SK-N-SH treated with all-trans-retinoic acid at 6 μM for 48 hours (cell line): ENCODE measurements at regions not wholly inside any gene's neighbourhood (a gene's known extent, or its start where the extent isn't known, plus 50 kb on each side); places are given as distances from the start of the nearest gene placed in this dataset.

Experiments
- ATAC-seq: fragments of 200-7000 bp; cut with Tn5 transposase; 3 replicates; pipeline ENCODE4 v1.9.1; 2020; ENCODE audit warnings: mild to moderate bottlenecking, moderate library complexity
- ARNTL ChIP-seq: fragments of 450-650 bp; formaldehyde crosslinking; IDR thresholded peaks from 2 replicates; pipeline ENCODE4 v1.5.0; 2020; ENCODE audit warnings: low read depth, mild to moderate bottlenecking, moderate library complexity, borderline replicate concordance
- BACH2 ChIP-seq: fragments of 250-450 bp; sonication (Bioruptor Pico); IDR thresholded peaks from 2 replicates; pipeline ENCODE4 v1.9.0; 2021; ENCODE audit warnings: mild to moderate bottlenecking, borderline replicate concordance
- CREB5 ChIP-seq: fragments of 250-450 bp; sonication (Bioruptor Pico); IDR thresholded peaks from 2 replicates; pipeline ENCODE4 v1.5.1; 2020; ENCODE audit warnings: low read depth, mild to moderate bottlenecking, moderate library complexity
- CSDC2 ChIP-seq: fragments of 250-450 bp; sonication (Bioruptor Pico); IDR thresholded peaks from 2 replicates; pipeline ENCODE4 v1.5.0; 2020; ENCODE audit warnings: mild to moderate bottlenecking, moderate library complexity
- CSRNP3 ChIP-seq: fragments of 250-450 bp; sonication (Bioruptor Pico); IDR thresholded peaks from 2 replicates; pipeline ENCODE4 v1.5.1; 2021; ENCODE audit warnings: mild to moderate bottlenecking, moderate library complexity
- OSR1 ChIP-seq: fragments of 250-450 bp; sonication (Bioruptor Pico); IDR thresholded peaks from 2 replicates; pipeline ENCODE4 v1.8.0; 2022; ENCODE audit warnings: moderate library complexity, mild to moderate bottlenecking, inconsistent platforms
- PATZ1 ChIP-seq: fragments of 250-450 bp; sonication (Bioruptor Pico); IDR thresholded peaks from 2 replicates; pipeline ENCODE4 v1.8.0; 2020; ENCODE audit warnings: mild to moderate bottlenecking, moderate library complexity, borderline replicate concordance
- POU6F1 ChIP-seq: fragments of 250-450 bp; sonication (Bioruptor Pico); IDR thresholded peaks from 2 replicates; pipeline ENCODE4 v1.8.0; 2021; ENCODE audit warnings: low read depth, mild to moderate bottlenecking, moderate library complexity, borderline replicate concordance
- PPARA ChIP-seq: fragments of 250-450 bp; sonication (Bioruptor Pico); IDR thresholded peaks from 2 replicates; pipeline ENCODE4 v1.5.0; 2020; ENCODE audit warnings: mild to moderate bottlenecking, borderline replicate concordance
- RARB ChIP-seq: fragments of 250-450 bp; sonication (Bioruptor Pico); IDR thresholded peaks from 2 replicates; pipeline ENCODE4 v1.8.0; 2021; ENCODE audit warnings: mild to moderate bottlenecking, moderate library complexity
- SNAI2 ChIP-seq: fragments of 250-450 bp; sonication (Bioruptor Pico); IDR thresholded peaks from 2 replicates; pipeline ENCODE4 v1.5.0; 2020; ENCODE audit warnings: mild to moderate bottlenecking, moderate library complexity
- TCF4 ChIP-seq: fragments of 250-450 bp; sonication (Bioruptor Pico); IDR thresholded peaks from 2 replicates; pipeline ENCODE4 v1.8.0; 2021; ENCODE audit warnings: mild to moderate bottlenecking, moderate library complexity, borderline replicate concordance
- TSHZ2 ChIP-seq: fragments of 250-450 bp; sonication (Bioruptor Pico); IDR thresholded peaks from 2 replicates; pipeline ENCODE4 v1.5.0; 2020; ENCODE audit warnings: mild to moderate bottlenecking, moderate library complexity
- ZC3H10 ChIP-seq: fragments of 250-450 bp; sonication (Bioruptor Pico); IDR thresholded peaks from 2 replicates; pipeline ENCODE4 v1.5.1; 2021; ENCODE audit warnings: mild to moderate bottlenecking, moderate library complexity
- ZFP30 ChIP-seq: fragments of 450-650 bp; formaldehyde crosslinking; IDR thresholded peaks from 2 replicates; pipeline ENCODE4 v1.5.0; 2022; ENCODE audit warnings: mild to moderate bottlenecking, moderate library complexity
- ZNF565 ChIP-seq: fragments of 450-650 bp; formaldehyde crosslinking; conservative IDR thresholded peaks from 2 replicates; pipeline ENCODE4 v1.5.0; 2020; ENCODE audit warnings: low read depth, mild to moderate bottlenecking, moderate library complexity
- ZNF70 ChIP-seq: fragments of 450-650 bp; formaldehyde crosslinking; IDR thresholded peaks from 2 replicates; pipeline ENCODE4 v1.5.0; 2020; ENCODE audit warnings: mild to moderate bottlenecking, moderate library complexity
- ZNF8 ChIP-seq: fragments of 450-650 bp; formaldehyde crosslinking; IDR thresholded peaks from 2 replicates; pipeline ENCODE4 v1.5.0; 2020; ENCODE audit warnings: mild to moderate bottlenecking, moderate library complexity

GRCh38 chr4:177512646-177513045 is 70.4 kb upstream of the AGA start:
- TF ChIP-seq CREB5 (CRISPR knock-in tag) (no peak), TSHZ2 (CRISPR knock-in tag) (no peak), CSRNP3 (CRISPR knock-in tag) (no peak), ZNF565 (CRISPR knock-in tag) (no peak), CSDC2 (CRISPR knock-in tag) (no peak), ZNF8 (no peak), PPARA (CRISPR knock-in tag) (no peak), RARB (CRISPR knock-in tag) (no peak), ARNTL (CRISPR knock-in tag) (no peak), POU6F1 (CRISPR knock-in tag) (no peak), ZC3H10 (CRISPR knock-in tag) (no peak), BACH2 (CRISPR knock-in tag) (no peak)
- no peak for ATAC-seq

GRCh38 chr4:177517862-177518261 is 75.6 kb upstream of the AGA start:
- no peak for TF ChIP-seq TCF4
- no peak for TF ChIP-seq ZC3H10 (CRISPR knock-in tag)
- TF ChIP-seq POU6F1 (CRISPR knock-in tag): no peak
- no peak for TF ChIP-seq BACH2 (CRISPR knock-in tag)
- TF ChIP-seq RARB (CRISPR knock-in tag): no peak
- no peak for TF ChIP-seq TSHZ2 (CRISPR knock-in tag)
- TF ChIP-seq SNAI2 (CRISPR knock-in tag): no peak
- TF ChIP-seq ZFP30 (CRISPR knock-in tag): no peak
- TF ChIP-seq CREB5 (CRISPR knock-in tag): no peak
- TF ChIP-seq OSR1 (CRISPR knock-in tag): no peak
- TF ChIP-seq CSRNP3 (CRISPR knock-in tag): no peak
- no peak for TF ChIP-seq ZNF70
- TF ChIP-seq CSDC2 (CRISPR knock-in tag): no peak
- no peak for TF ChIP-seq PATZ1 (CRISPR knock-in tag)
- no peak for TF ChIP-seq ZNF8
- no peak for ATAC-seq
